Heart left ventricle (tissue), 16 donors: ENCODE measurements at regions not wholly inside any gene's neighbourhood (a gene's known extent, or its start where the extent isn't known, plus 50 kb on each side); places are given as distances from the start of the nearest gene placed in this dataset.

ENCODE experiments used
- ATAC-seq, 4 donors: fragments of 200-7000 bp; cut with Tn5 transposase; one replicate each; pipeline ENCODE4 v1.9.1; 2020 to 2022; ENCODE audit warnings: moderate library complexity in 4 of 4, mild to moderate bottlenecking in 3 of 4, moderate number of reproducible peaks in 1 of 4
- DNase-seq, 5 donors: peaks; one replicate each; pipeline ENCODE4 v3.0.0-alpha.2; 2020
- H3K27ac ChIP-seq, 12 donors: fragments of 200-600 bp; sonication (generic) in 4 of 12; one replicate each; pipeline versions ENCODE4 v1.5.0 to v1.8.0; 2016 to 2022; ENCODE audit warnings: mild to moderate bottlenecking in 2 of 12
- H3K27me3 ChIP-seq, 9 donors: fragments of 200-600 bp; sonication (generic) in 2 of 9; one replicate each; pipeline versions ENCODE4 v1.5.1 to v1.8.0; 2016 to 2022; ENCODE audit warnings: mild to moderate bottlenecking in 3 of 9
- H3K36me3 ChIP-seq, 9 donors: fragments of 200-600 bp; sonication (generic) in 2 of 9; one replicate each; pipeline versions ENCODE4 v1.5.0 to v1.8.0; 2018 to 2022; ENCODE audit warnings: mild to moderate bottlenecking in 2 of 9
- H3K4me1 ChIP-seq, 12 donors: fragments of 200-600 bp; sonication (generic) in 4 of 12; one replicate each; pipeline versions ENCODE4 v1.5.0 to v1.8.0; 2016 to 2022; ENCODE audit warnings: mild to moderate bottlenecking in 3 of 12
- H3K4me3 ChIP-seq, 12 donors: fragments of 200-600 bp; sonication (generic) in 4 of 12; one replicate each; pipeline versions ENCODE4 v1.5.0 to v1.8.0; 2017 to 2022; ENCODE audit warnings: mild to moderate bottlenecking in 9 of 12, moderate library complexity in 4 of 12
- H3K9me3 ChIP-seq, 12 donors: fragments of 200-600 bp; sonication (generic) in 4 of 12; one replicate each; pipeline versions ENCODE4 v1.5.0 to v1.8.0; 2016 to 2022; ENCODE audit warnings: mild to moderate bottlenecking in 1 of 12
- CTCF ChIP-seq, 12 donors: fragments of 200-600 bp; sonication (generic) in 4 of 12; IDR thresholded peaks; one replicate each; pipeline versions ENCODE4 v1.5.0 to v1.8.0; 2018 to 2022; ENCODE audit warnings: antibody characterized with exemption in 12 of 12, mild to moderate bottlenecking in 5 of 12
- POLR2A ChIP-seq, 2 donors: fragments of 450-650 bp; IDR thresholded peaks; one replicate each; pipeline ENCODE4 v1.6.1; 2017; ENCODE audit warnings: antibody characterized with exemption in 2 of 2, mild to moderate bottlenecking in 2 of 2, moderate library complexity in 2 of 2
- WGBS, 4 donors: extraction: QIAGEN DNeasy Blood & Tissue Kit in 2 of 4; methylation state at CpG; one replicate each; pipeline versions ENCODE4 v1.1.5 to v1.1.7; 2013 to 2018; 5-methylcytosine and 5-hydroxymethylcytosine counted together
- intact Hi-C, 10 donors: fragments of 100-400 bp; cut with DNase I; formaldehyde crosslinking; loops; one replicate each; pipeline versions ENCODE4 v1.11.1 to v1.14.2; 2022
- donor health status: ischemic (EF 13 %, LVEDD 7.1; RV severe dilation, severe dysfunction).
- donor health status: healthy with polysubstance abuse.
- donor health status: DM: no; HTN: yes; CAD: no.
- donor health status: DM: no; HTN: no; CAD: no.
- donor health status: ischemic (EF 25% LVEDD 6.9; RV normal size, moderate dysfunction).
- donor health status: ischemic (EF 25% LVEDD 5.7; RV mildly dilated, moderate dysfunction).
- donor health status: healthy.
- donor health status: DM: yes; HTN: yes; CAD: no.
- donor health status: ischemic (EF 35%, LVEDD 5.7; RV mildly dilated, moderate dysfunction).
- donor health status: nonischemic (EF 11% LVEDD 7.7; RV severe dilation, severe dysfunction).
- donor health status: DM: yes; HTN: yes; CAD: no.
- donor health status: PGD.
- donor health status: ischemic (EF 29% LVEDD 5.4; RV normal size, mild dysfunction).
- donor health status: nonischemic (EF 23%, LVEDD 6.1; RV moderate dilation, normal function).

GRCh38 chr11:95398437-95399112 lies 167.6 kb upstream of the SESN3 start:
- intact Hi-C loops, result no loop called here
- no peak for ATAC-seq
- H3K9me3 ChIP-seq, result peaks cover 0 to 25% (median 0%) of the 10 kb centered on the region in 12 donors
- no peak for DNase-seq
- H3K27ac ChIP-seq, result no peak overlapping the region
- H3K27me3 ChIP-seq, result no peaks in the 10 kb centered on the region
- H3K36me3 ChIP-seq, result no peaks in the 10 kb centered on the region
- no peak for TF ChIP-seq POLR2A (IDR thresholded peaks at IDR 0.05)
- no peak for TF ChIP-seq CTCF (IDR thresholded peaks at IDR 0.05)
- H3K4me1 ChIP-seq, result peaks cover 0 to 4% (median 0%) of the 10 kb centered on the region in 12 donors
- no peak overlapping the region for H3K4me3 ChIP-seq
- WGBS, 4 donors, result 78 to 87% (median 83%) methylated on average over 3 of the region's 3 CpGs

- intact Hi-C loops, result no loop called here
- WGBS, 4 donors, result 70 to 90% (median 78%) methylated on average over 1 of the region's 1 CpG
- H3K27ac ChIP-seq, result no peak overlapping the region
- DNase-seq, result no peak
- H3K4me3 ChIP-seq, result no peak overlapping the region
- ATAC-seq, result no peak
- no peak for TF ChIP-seq POLR2A (IDR thresholded peaks at IDR 0.05)
- TF ChIP-seq CTCF (IDR thresholded peaks at IDR 0.05), result no peak
- peaks cover 0 to 25% (median 0%) of the 10 kb centered on the region in 12 donors for H3K9me3 ChIP-seq
- no peaks in the 10 kb centered on the region for H3K27me3 ChIP-seq
- H3K36me3 ChIP-seq, result no peaks in the 10 kb centered on the region
- H3K4me1 ChIP-seq, result no peaks in the 10 kb centered on the region
Measured at GRCh38 chr11:95392644-95393043, 161.6 kb upstream of the SESN3 start.

- Histone ChIP-seq H3K27me3 (no peaks in the 10 kb centered on the region), H3K36me3 (no peaks in the 10 kb centered on the region), H3K9me3 (no peaks in the 10 kb centered on the region), H3K27ac (no peak overlapping the region), H3K4me3 (no peak overlapping the region), H3K4me1 (no peaks in the 10 kb centered on the region)
- no peak for ATAC-seq
- no peak for DNase-seq
- WGBS, 4 donors, result 90 to 93% (median 91%) methylated on average over 1 of the region's 1 CpG
- TF ChIP-seq CTCF (IDR thresholded peaks at IDR 0.05) (no peak), POLR2A (IDR thresholded peaks at IDR 0.05) (no peak)
- intact Hi-C loops, result no loop called here
Measured at GRCh38 chr11:95389427-95389826, 158.4 kb upstream of the SESN3 start.

- ATAC-seq (no peak), DNase-seq (no peak)
- Histone ChIP-seq H3K27ac (no peak overlapping the region), H3K27me3 (no peaks in the 10 kb centered on the region), H3K4me3 (no peak overlapping the region), H3K4me1 (no peaks in the 10 kb centered on the region), H3K9me3 (no peaks in the 10 kb centered on the region), H3K36me3 (no peaks in the 10 kb centered on the region)
- no peak for TF ChIP-seq CTCF (IDR thresholded peaks at IDR 0.05)
- no peak for TF ChIP-seq POLR2A (IDR thresholded peaks at IDR 0.05)
- 86 to 92% (median 89%) methylated on average over 6 of the region's 6 CpGs for WGBS, 4 donors
- intact Hi-C loops, result no loop called here
Measured at GRCh38 chr11:95388086-95388485, 157.1 kb upstream of the SESN3 start.
